ENCODE measurements at regions not wholly inside any gene's neighbourhood (a gene's known extent, or its start where the extent isn't known, plus 50 kb on each side); places are given as distances from the start of the nearest gene placed in this dataset.

DNA sequence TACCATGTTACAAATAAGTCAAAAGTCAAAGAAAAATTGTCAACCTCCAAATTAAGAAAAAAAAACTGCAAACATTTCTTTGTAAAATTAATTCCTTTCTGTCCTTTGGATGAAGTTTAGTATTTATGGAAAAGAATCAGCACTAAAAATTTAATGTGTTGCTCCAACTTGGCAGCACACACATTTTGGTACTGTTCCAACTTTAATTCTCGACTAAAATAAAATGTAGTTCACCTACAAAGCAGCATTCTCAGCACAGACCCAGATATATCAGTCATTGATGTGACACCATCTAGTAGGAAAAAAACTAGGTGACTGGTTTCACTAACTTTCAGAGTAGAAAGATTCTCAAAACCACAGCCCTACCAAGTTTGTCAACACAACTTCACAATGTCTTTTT lies 131.7 kb upstream of the ROBO2 start:
- TF ChIP-seq CTCF (IDR thresholded peaks at IDR 0.05) (no peak), POLR2A (IDR thresholded peaks at IDR 0.05) (no peak)

Data from testis (tissue), 2 donors.